ENCODE measurements at regions not wholly inside any gene's neighbourhood (a gene's known extent, or its start where the extent isn't known, plus 50 kb on each side); places are given as distances from the start of the nearest gene placed in this dataset.

DNA sequence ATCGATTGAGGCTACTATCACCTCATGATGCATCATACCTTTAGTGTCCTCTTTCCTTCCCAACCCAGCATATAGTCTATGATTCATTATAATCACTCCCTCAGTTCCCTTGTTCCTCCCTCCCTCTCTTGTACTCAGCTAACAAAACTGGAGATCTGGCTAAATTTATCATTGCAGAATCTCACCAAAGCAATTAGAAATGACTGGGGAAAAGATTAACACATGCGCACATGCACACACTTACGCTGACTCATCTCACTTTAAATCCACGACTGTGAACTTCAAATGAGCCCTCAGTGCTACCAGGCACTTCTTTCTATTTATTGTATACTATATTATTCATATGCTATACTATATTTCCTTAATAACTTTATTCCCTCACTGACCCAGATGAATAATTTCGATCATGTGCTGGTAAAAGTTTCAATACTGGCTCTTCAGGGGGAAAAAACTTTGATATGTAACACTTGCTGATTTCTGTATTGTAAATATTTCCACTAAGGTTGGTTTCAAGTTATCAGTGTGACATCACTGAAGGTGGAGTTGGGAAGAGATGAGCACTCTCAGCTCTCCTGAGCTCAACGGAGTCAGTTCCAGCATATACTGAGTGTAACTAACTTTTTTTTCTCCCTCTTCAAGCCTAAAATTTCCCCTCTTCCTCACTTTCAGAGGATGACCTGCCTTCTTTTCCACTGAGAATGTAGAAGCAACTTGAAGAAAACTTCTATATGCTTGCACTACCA lies 613.7 kb upstream of the B3GALT2 start:
- TF ChIP-seq, protein P1, sequence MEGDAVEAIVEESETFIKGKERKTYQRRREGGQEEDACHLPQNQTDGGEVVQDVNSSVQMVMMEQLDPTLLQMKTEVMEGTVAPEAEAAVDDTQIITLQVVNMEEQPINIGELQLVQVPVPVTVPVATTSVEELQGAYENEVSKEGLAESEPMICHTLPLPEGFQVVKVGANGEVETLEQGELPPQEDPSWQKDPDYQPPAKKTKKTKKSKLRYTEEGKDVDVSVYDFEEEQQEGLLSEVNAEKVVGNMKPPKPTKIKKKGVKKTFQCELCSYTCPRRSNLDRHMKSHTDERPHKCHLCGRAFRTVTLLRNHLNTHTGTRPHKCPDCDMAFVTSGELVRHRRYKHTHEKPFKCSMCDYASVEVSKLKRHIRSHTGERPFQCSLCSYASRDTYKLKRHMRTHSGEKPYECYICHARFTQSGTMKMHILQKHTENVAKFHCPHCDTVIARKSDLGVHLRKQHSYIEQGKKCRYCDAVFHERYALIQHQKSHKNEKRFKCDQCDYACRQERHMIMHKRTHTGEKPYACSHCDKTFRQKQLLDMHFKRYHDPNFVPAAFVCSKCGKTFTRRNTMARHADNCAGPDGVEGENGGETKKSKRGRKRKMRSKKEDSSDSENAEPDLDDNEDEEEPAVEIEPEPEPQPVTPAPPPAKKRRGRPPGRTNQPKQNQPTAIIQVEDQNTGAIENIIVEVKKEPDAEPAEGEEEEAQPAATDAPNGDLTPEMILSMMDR (IDR thresholded peaks at IDR 0.05): no peak
- Histone ChIP-seq H3K4me1 (ENCODE audit: control insufficient read depth in 1 of 2, low read depth in 2 of 2) (no peaks in the 10 kb centered on the region), H3K27me3 (replicated peaks; ENCODE audit: insufficient read depth) (no peaks in the 10 kb centered on the region), H3K27ac (no peak overlapping the region), H3K4me3 (no peak overlapping the region), H3K9me3 (no peaks in the 10 kb centered on the region), H3K36me3 (no peaks in the 10 kb centered on the region)
- ATAC-seq (ENCODE audit: insufficient number of reproducible peaks, low FRiP score, low read depth) (no peak), DNase-seq (ENCODE audit: low spot score) (no peak)

DNA sequence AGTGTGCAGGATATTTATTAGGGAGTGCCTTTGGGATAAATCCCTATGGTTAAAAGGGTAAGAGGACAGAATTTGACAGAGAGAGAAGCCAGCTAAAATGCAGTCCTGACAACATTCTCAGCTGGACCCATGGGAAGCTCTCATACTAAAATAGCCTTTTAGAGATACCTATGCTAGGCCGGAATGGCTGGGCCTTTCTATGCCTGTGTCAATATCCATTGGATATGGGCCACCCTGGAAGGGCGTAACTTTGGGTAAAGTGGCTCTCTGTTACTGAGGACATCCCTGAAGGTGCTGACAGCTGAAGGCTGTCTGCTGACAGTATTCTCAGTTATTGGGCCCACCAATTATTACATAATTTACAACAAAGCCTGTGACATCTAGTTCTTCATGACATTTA lies 613.0 kb upstream of the B3GALT2 start:
- no peaks in the 10 kb centered on the region for H3K36me3 ChIP-seq
- no peak for ATAC-seq (ENCODE audit: insufficient number of reproducible peaks, low FRiP score, low read depth)
- H3K27me3 ChIP-seq (replicated peaks; ENCODE audit: insufficient read depth): no peaks in the 10 kb centered on the region
- TF ChIP-seq, protein P1 (IDR thresholded peaks at IDR 0.05): no peak
- no peak overlapping the region for H3K27ac ChIP-seq
- no peak overlapping the region for H3K4me3 ChIP-seq
- no peaks in the 10 kb centered on the region for H3K4me1 ChIP-seq (ENCODE audit: control insufficient read depth in 1 of 2, low read depth in 2 of 2)
- no peaks in the 10 kb centered on the region for H3K9me3 ChIP-seq
- no peak for DNase-seq (ENCODE audit: low spot score)

GRCh38 chr1:193794239-193794638 lies 607.8 kb upstream of the B3GALT2 start:
- TF ChIP-seq, protein P1 (IDR thresholded peaks at IDR 0.05): no peak
- ATAC-seq (ENCODE audit: insufficient number of reproducible peaks, low FRiP score, low read depth): no peak
- no peaks in the 10 kb centered on the region for H3K27me3 ChIP-seq (replicated peaks; ENCODE audit: insufficient read depth)
- H3K4me1 ChIP-seq (ENCODE audit: control insufficient read depth in 1 of 2, low read depth in 2 of 2): peaks cover 0 to 3% of the 10 kb centered on the region in 2 donors
- no peak overlapping the region for H3K4me3 ChIP-seq
- no peak overlapping the region for H3K27ac ChIP-seq
- H3K36me3 ChIP-seq: no peaks in the 10 kb centered on the region
- no peak for DNase-seq (ENCODE audit: low spot score)
- H3K9me3 ChIP-seq: no peaks in the 10 kb centered on the region

- TF ChIP-seq, protein P1 (IDR thresholded peaks at IDR 0.05): no peak
- Histone ChIP-seq H3K27me3 (replicated peaks; ENCODE audit: insufficient read depth) (no peaks in the 10 kb centered on the region), H3K36me3 (no peaks in the 10 kb centered on the region), H3K9me3 (no peaks in the 10 kb centered on the region), H3K27ac (no peak overlapping the region), H3K4me1 (ENCODE audit: control insufficient read depth in 1 of 2, low read depth in 2 of 2) (peaks cover 0 to 3% of the 10 kb centered on the region in 2 donors), H3K4me3 (no peak overlapping the region)
- ATAC-seq (ENCODE audit: insufficient number of reproducible peaks, low FRiP score, low read depth) (no peak), DNase-seq (ENCODE audit: low spot score) (no peak)
These were observed 605.3 kb upstream of the B3GALT2 start for GRCh38 chr1:193791746-193792145.

DNA sequence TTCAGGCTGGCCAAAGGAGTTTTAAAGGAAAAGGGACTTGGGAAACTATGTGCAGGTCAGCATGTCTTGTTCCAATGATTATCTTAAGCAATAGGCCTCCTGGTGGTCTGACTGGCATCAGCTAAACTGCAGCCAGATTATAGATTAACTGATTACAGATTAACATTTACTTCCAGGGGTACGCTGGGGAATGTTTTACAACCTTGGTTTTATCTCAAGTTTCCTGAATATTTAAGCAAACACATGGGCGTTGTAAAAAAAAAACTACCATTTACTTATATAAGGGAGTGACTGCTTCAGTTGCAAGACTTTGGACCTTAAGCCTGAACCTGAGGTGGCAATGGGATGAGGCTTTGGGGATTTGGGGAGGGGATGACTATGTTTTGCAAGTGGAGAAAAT lies 600.6 kb upstream of the B3GALT2 start:
- Histone ChIP-seq H3K4me1 (ENCODE audit: control insufficient read depth in 1 of 2, low read depth in 2 of 2) (no peaks in the 10 kb centered on the region), H3K27me3 (replicated peaks; ENCODE audit: insufficient read depth) (no peaks in the 10 kb centered on the region), H3K27ac (no peak overlapping the region), H3K9me3 (no peaks in the 10 kb centered on the region), H3K4me3 (no peak overlapping the region), H3K36me3 (no peaks in the 10 kb centered on the region)
- TF ChIP-seq, protein P1 (IDR thresholded peaks at IDR 0.05): no peak
- DNase-seq (ENCODE audit: low spot score): no peak
- no peak for ATAC-seq (ENCODE audit: insufficient number of reproducible peaks, low FRiP score, low read depth)
